Immature natural killer cell (primary cell): ENCODE measurements at regions not wholly inside any gene's neighbourhood (a gene's known extent, or its start where the extent isn't known, plus 50 kb on each side); places are given as distances from the start of the nearest gene placed in this dataset.
"Not testable (repeated sequence)": the region's sequence is repeated elsewhere in the genome, so short reads cannot be mapped to it uniquely, and the experiment has no call there.

ENCODE experiments used
- DNase-seq, 3 donors: peaks; one replicate each; pipeline ENCODE4 v3.0.0; 2022; ENCODE audit warnings: mixed read lengths in 1 of 3
- H3K27ac Mint-ChIP-seq, 6 donors: one replicate each; pipeline ENCODE4 v1.8.0; 2020; ENCODE audit warnings: mixed read lengths in 6 of 6, mild to moderate bottlenecking in 5 of 6, inconsistent platforms in 4 of 6, moderate library complexity in 3 of 6
- H3K27me3 Mint-ChIP-seq, 3 donors: one replicate each; pipeline ENCODE4 v1.8.0; 2020 to 2021; ENCODE audit warnings: low read depth in 3 of 3, mild to moderate bottlenecking in 3 of 3, mixed read lengths in 3 of 3, moderate library complexity in 3 of 3, inconsistent platforms in 1 of 3
- H3K36me3 Mint-ChIP-seq, 3 donors: one replicate each; pipeline ENCODE4 v1.8.0; 2020; ENCODE audit warnings: mixed read lengths in 3 of 3, inconsistent platforms in 2 of 3, mild to moderate bottlenecking in 2 of 3
- H3K4me1 Mint-ChIP-seq, 2 donors: one replicate each; pipeline ENCODE4 v1.8.0; 2020; ENCODE audit warnings: inconsistent platforms in 2 of 2, mild to moderate bottlenecking in 2 of 2, mixed read lengths in 2 of 2, moderate library complexity in 1 of 2
- H3K4me3 Mint-ChIP-seq, 5 donors: one replicate each; pipeline ENCODE4 v1.8.0; 2020; ENCODE audit warnings: mild to moderate bottlenecking in 5 of 5, mixed read lengths in 5 of 5, inconsistent platforms in 3 of 5, moderate library complexity in 3 of 5
- H3K9me3 Mint-ChIP-seq, 6 donors: one replicate each; pipeline ENCODE4 v1.8.0; 2020; ENCODE audit warnings: mild to moderate bottlenecking in 6 of 6, mixed read lengths in 6 of 6, inconsistent platforms in 4 of 6, moderate library complexity in 3 of 6

- no peaks in the 10 kb centered on the region for H3K36me3 Mint-ChIP-seq
- DNase-seq: no peak
- H3K4me3 Mint-ChIP-seq: no peak overlapping the region
- no peak overlapping the region for H3K27ac Mint-ChIP-seq
- H3K4me1 Mint-ChIP-seq: no peaks in the 10 kb centered on the region
- peaks cover 2 to 33% (median 12%) of the 10 kb centered on the region in 6 donors for H3K9me3 Mint-ChIP-seq
- peaks cover 0 to 6% (median 0%) of the 10 kb centered on the region in 3 donors for H3K27me3 Mint-ChIP-seq
Measured at GRCh38 chr7:83306502-83306901, 143.8 kb upstream of the PCLO start.

- Mint-ChIP-seq H3K9me3 (peaks cover 5 to 36% (median 14%) of the 10 kb centered on the region in 6 donors), H3K27ac (no peak overlapping the region), H3K4me3 (no peak overlapping the region), H3K27me3 (peaks cover 0 to 7% (median 0%) of the 10 kb centered on the region in 3 donors), H3K36me3 (no peaks in the 10 kb centered on the region), H3K4me1 (no peaks in the 10 kb centered on the region)
- no peak for DNase-seq
Measured at GRCh38 chr7:83305027-83305426, 142.3 kb upstream of the PCLO start.

GRCh38 chr7:83301416-83301815, 138.7 kb upstream of the PCLO start:
- H3K4me1 Mint-ChIP-seq: no peaks in the 10 kb centered on the region
- peaks cover 7 to 37% (median 16%) of the 10 kb centered on the region in 6 donors for H3K9me3 Mint-ChIP-seq
- no peaks in the 10 kb centered on the region for H3K36me3 Mint-ChIP-seq
- no peak overlapping the region for H3K27ac Mint-ChIP-seq
- H3K4me3 Mint-ChIP-seq: no peak overlapping the region
- DNase-seq: no peak
- peaks cover 0 to 5% (median 0%) of the 10 kb centered on the region in 3 donors for H3K27me3 Mint-ChIP-seq

GRCh38 chr7:83290211-83290610, 127.5 kb upstream of the PCLO start:
- peaks cover 8 to 47% (median 16%) of the 10 kb centered on the region in 6 donors for H3K9me3 Mint-ChIP-seq
- H3K4me1 Mint-ChIP-seq: no peaks in the 10 kb centered on the region
- H3K27ac Mint-ChIP-seq: no peak overlapping the region
- DNase-seq: no peak
- H3K4me3 Mint-ChIP-seq: no peak overlapping the region
- peaks cover 0 to 2% (median 0%) of the 10 kb centered on the region in 3 donors for H3K27me3 Mint-ChIP-seq
- no peaks in the 10 kb centered on the region for H3K36me3 Mint-ChIP-seq

- H3K4me1 Mint-ChIP-seq: no peaks in the 10 kb centered on the region
- no peaks in the 10 kb centered on the region for H3K36me3 Mint-ChIP-seq
- H3K27me3 Mint-ChIP-seq: peaks cover 0 to 2% (median 0%) of the 10 kb centered on the region in 3 donors
- no peak overlapping the region for H3K4me3 Mint-ChIP-seq
- H3K9me3 Mint-ChIP-seq: peaks cover 9 to 47% (median 16%) of the 10 kb centered on the region in 6 donors
- DNase-seq: no peak
- H3K27ac Mint-ChIP-seq: no peak overlapping the region
Measured at GRCh38 chr7:83289419-83289993, 126.8 kb upstream of the PCLO start.

- no peaks in the 10 kb centered on the region for H3K27me3 Mint-ChIP-seq
- H3K36me3 Mint-ChIP-seq: no peaks in the 10 kb centered on the region
- no peak for DNase-seq
- H3K9me3 Mint-ChIP-seq: peaks cover 8 to 50% (median 18%) of the 10 kb centered on the region in 6 donors
- H3K4me3 Mint-ChIP-seq: no peak overlapping the region
- no peaks in the 10 kb centered on the region for H3K4me1 Mint-ChIP-seq
- no peak overlapping the region for H3K27ac Mint-ChIP-seq
Measured at GRCh38 chr7:83280671-83281070, 118.0 kb upstream of the PCLO start.

- H3K36me3 Mint-ChIP-seq: no peaks in the 10 kb centered on the region
- peaks cover 5 to 55% (median 21%) of the 10 kb centered on the region in 6 donors for H3K9me3 Mint-ChIP-seq
- no peaks in the 10 kb centered on the region for H3K4me1 Mint-ChIP-seq
- no peak overlapping the region for H3K4me3 Mint-ChIP-seq
- H3K27me3 Mint-ChIP-seq: no peaks in the 10 kb centered on the region
- DNase-seq: no peak
- H3K27ac Mint-ChIP-seq: no peak overlapping the region
Measured at GRCh38 chr7:83276250-83276649, 113.6 kb upstream of the PCLO start.

GRCh38 chr7:83273699-83274098, 111.0 kb upstream of the PCLO start:
- no peaks in the 10 kb centered on the region for H3K4me1 Mint-ChIP-seq
- no peaks in the 10 kb centered on the region for H3K27me3 Mint-ChIP-seq
- H3K4me3 Mint-ChIP-seq: no peak overlapping the region
- H3K9me3 Mint-ChIP-seq: peaks cover 9 to 49% (median 23%) of the 10 kb centered on the region in 6 donors
- no peak for DNase-seq
- no peak overlapping the region for H3K27ac Mint-ChIP-seq
- H3K36me3 Mint-ChIP-seq: no peaks in the 10 kb centered on the region

- H3K4me3 Mint-ChIP-seq: no peak overlapping the region
- H3K27me3 Mint-ChIP-seq: no peaks in the 10 kb centered on the region
Measured at GRCh38 chr7:83271212-83272099, 108.8 kb upstream of the PCLO start.

GRCh38 chr7:83270407-83270806, 107.7 kb upstream of the PCLO start:
- Mint-ChIP-seq H3K27me3 (no peaks in the 10 kb centered on the region), H3K27ac (no peak overlapping the region), H3K4me3 (no peak overlapping the region), H3K9me3 (peaks cover 3 to 49% (median 17%) of the 10 kb centered on the region in 6 donors), H3K36me3 (no peaks in the 10 kb centered on the region), H3K4me1 (no peaks in the 10 kb centered on the region)
- DNase-seq: no peak

More at GRCh38 chr7:83271212-83272099, 108.8 kb upstream of the PCLO start:
- H3K9me3 Mint-ChIP-seq: peaks cover 5 to 48% (median 21%) of the 10 kb centered on the region in 6 donors
- H3K4me1 Mint-ChIP-seq: no peaks in the 10 kb centered on the region
- no peak overlapping the region for H3K27ac Mint-ChIP-seq
- no peaks in the 10 kb centered on the region for H3K36me3 Mint-ChIP-seq
- DNase-seq: no peak

GRCh38 chr7:83267141-83267631, 104.5 kb upstream of the PCLO start:
- H3K4me3 Mint-ChIP-seq: no peak overlapping the region
- no peaks in the 10 kb centered on the region for H3K36me3 Mint-ChIP-seq
- H3K27me3 Mint-ChIP-seq: peaks cover 0 to 4% (median 0%) of the 10 kb centered on the region in 3 donors
- no peaks in the 10 kb centered on the region for H3K4me1 Mint-ChIP-seq
- H3K27ac Mint-ChIP-seq: no peak overlapping the region
- peaks cover 7 to 53% (median 19%) of the 10 kb centered on the region in 6 donors for H3K9me3 Mint-ChIP-seq
- DNase-seq: no peak

- peaks cover 4 to 32% (median 16%) of the 10 kb centered on the region in 6 donors for H3K9me3 Mint-ChIP-seq
- H3K4me3 Mint-ChIP-seq, H3K4me1 Mint-ChIP-seq, H3K27ac Mint-ChIP-seq, H3K27me3 Mint-ChIP-seq, DNase-seq, H3K36me3 Mint-ChIP-seq: not testable (repeated sequence)
Measured at GRCh38 chr7:83263442-83264034, 100.9 kb upstream of the PCLO start.

- peaks cover 0 to 3% (median 0%) of the 10 kb centered on the region in 3 donors for H3K36me3 Mint-ChIP-seq
- peaks cover 4 to 29% (median 13%) of the 10 kb centered on the region in 6 donors for H3K9me3 Mint-ChIP-seq
- H3K27ac Mint-ChIP-seq: no peak overlapping the region
- no peaks in the 10 kb centered on the region for H3K4me1 Mint-ChIP-seq
- H3K27me3 Mint-ChIP-seq: peaks cover 0 to 4% (median 0%) of the 10 kb centered on the region in 3 donors
- no peak for DNase-seq
- H3K4me3 Mint-ChIP-seq: no peak overlapping the region
Measured at GRCh38 chr7:83259064-83259463, 96.4 kb upstream of the PCLO start.

- no peak for DNase-seq
- H3K27me3 Mint-ChIP-seq: peaks cover 0 to 1% (median 1%) of the 10 kb centered on the region in 3 donors
Measured at GRCh38 chr7:83248000-83248399, 85.3 kb upstream of the PCLO start.

More at GRCh38 chr7:83248000-83248399, 85.3 kb upstream of the PCLO start:
- Mint-ChIP-seq H3K27ac (no peak overlapping the region), H3K4me1 (no peaks in the 10 kb centered on the region), H3K4me3 (no peak overlapping the region), H3K36me3 (no peaks in the 10 kb centered on the region), H3K9me3 (peaks cover 8 to 33% (median 15%) of the 10 kb centered on the region in 6 donors)
